ENCODE measurements at regions not wholly inside any gene's neighbourhood (a gene's known extent, or its start where the extent isn't known, plus 50 kb on each side); places are given as distances from the start of the nearest gene placed in this dataset.
A peak's percentile ranks its signal among the peaks of the same experiment; 100 is the strongest.

DNA sequence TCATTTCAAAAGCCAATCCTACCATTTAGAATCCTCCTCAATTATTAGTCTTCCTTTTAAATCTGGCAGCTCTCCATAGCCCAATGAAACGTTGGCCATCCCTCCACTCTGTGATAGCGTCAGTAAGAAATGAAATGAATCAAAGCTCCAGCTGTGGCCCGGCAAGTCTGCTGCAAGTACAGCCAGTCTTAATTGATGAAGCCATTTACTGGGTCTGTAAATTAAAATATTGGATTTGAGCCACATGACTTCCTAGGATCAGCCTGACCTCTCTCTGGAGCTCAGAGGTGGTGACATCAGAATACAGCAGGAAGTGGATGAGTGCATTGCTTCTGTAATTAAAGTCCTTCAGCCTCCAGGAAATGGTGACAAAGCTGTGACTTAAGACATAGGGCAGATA lies 347.0 kb upstream of the LMCD1 start:
- no peaks in the 10 kb centered on the region for H3K27me3 ChIP-seq (ENCODE audit: control insufficient read depth, insufficient read depth, low read length)
- no peaks in the 10 kb centered on the region for H3K36me3 ChIP-seq (ENCODE audit: control insufficient read depth in 2 of 3, insufficient read depth in 3 of 3, low read length in 3 of 3)
- H3K4me3 ChIP-seq (ENCODE audit: low read length in 3 of 3): no peak overlapping the region
- intact Hi-C loops (cut with DNase I): no loop called here
- FAIRE-seq: no peak
- TF ChIP-seq, protein P1, sequence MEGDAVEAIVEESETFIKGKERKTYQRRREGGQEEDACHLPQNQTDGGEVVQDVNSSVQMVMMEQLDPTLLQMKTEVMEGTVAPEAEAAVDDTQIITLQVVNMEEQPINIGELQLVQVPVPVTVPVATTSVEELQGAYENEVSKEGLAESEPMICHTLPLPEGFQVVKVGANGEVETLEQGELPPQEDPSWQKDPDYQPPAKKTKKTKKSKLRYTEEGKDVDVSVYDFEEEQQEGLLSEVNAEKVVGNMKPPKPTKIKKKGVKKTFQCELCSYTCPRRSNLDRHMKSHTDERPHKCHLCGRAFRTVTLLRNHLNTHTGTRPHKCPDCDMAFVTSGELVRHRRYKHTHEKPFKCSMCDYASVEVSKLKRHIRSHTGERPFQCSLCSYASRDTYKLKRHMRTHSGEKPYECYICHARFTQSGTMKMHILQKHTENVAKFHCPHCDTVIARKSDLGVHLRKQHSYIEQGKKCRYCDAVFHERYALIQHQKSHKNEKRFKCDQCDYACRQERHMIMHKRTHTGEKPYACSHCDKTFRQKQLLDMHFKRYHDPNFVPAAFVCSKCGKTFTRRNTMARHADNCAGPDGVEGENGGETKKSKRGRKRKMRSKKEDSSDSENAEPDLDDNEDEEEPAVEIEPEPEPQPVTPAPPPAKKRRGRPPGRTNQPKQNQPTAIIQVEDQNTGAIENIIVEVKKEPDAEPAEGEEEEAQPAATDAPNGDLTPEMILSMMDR (IDR thresholded peaks at IDR 0.05; ENCODE audit: borderline replicate concordance, extremely low read depth, insufficient read depth): no peak
- no peaks in the 10 kb centered on the region for H3K4me1 ChIP-seq (ENCODE audit: control insufficient read depth in 2 of 3, insufficient read depth in 2 of 3, low read depth in 1 of 3, low read length in 3 of 3)
- no peak overlapping the region for H3K27ac ChIP-seq (ENCODE audit: low read depth in 2 of 2, low read length in 2 of 2)
- DNase-seq: peak in 2 of 5 donors; percentile 24 to 37
- no peaks in the 10 kb centered on the region for H3K9me3 ChIP-seq (ENCODE audit: control insufficient read depth in 2 of 3, insufficient read depth in 1 of 3, low read length in 3 of 3)
- H3K9ac ChIP-seq (ENCODE audit: low read length in 3 of 3): no peak overlapping the region

DNA sequence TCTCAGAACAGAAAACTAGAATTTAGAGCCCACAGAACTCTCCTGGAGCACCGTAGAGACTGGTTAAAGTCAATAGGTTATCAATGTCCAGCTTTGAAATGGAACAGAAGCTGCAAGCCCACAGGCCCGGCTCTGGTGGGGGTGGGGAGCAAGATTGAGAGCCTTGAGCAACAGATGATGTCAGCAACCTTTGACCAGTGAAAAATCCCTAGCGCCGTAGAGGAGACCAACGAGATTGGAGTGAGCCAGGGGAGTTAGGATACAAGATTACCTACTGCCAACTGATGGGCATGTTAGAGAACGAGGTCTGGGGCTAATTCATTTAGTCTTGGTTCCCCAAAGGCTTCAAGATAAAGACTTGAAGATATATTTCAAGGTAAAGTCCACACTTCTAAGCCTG lies 345.5 kb upstream of the LMCD1 start:
- no peaks in the 10 kb centered on the region for H3K9me3 ChIP-seq (ENCODE audit: control insufficient read depth in 2 of 3, insufficient read depth in 1 of 3, low read length in 3 of 3)
- no peaks in the 10 kb centered on the region for H3K4me1 ChIP-seq (ENCODE audit: control insufficient read depth in 2 of 3, insufficient read depth in 2 of 3, low read depth in 1 of 3, low read length in 3 of 3)
- intact Hi-C loops (cut with DNase I): no loop called here
- H3K27ac ChIP-seq (ENCODE audit: low read depth in 2 of 2, low read length in 2 of 2): no peak overlapping the region
- no peaks in the 10 kb centered on the region for H3K36me3 ChIP-seq (ENCODE audit: control insufficient read depth in 2 of 3, insufficient read depth in 3 of 3, low read length in 3 of 3)
- no peak overlapping the region for H3K4me3 ChIP-seq (ENCODE audit: low read length in 3 of 3)
- no peak overlapping the region for H3K9ac ChIP-seq (ENCODE audit: low read length in 3 of 3)
- DNase-seq (no peak), FAIRE-seq (no peak)
- no peaks in the 10 kb centered on the region for H3K27me3 ChIP-seq (ENCODE audit: control insufficient read depth, insufficient read depth, low read length)
- TF ChIP-seq, protein P1 (IDR thresholded peaks at IDR 0.05; ENCODE audit: borderline replicate concordance, extremely low read depth, insufficient read depth): no peak

DNA sequence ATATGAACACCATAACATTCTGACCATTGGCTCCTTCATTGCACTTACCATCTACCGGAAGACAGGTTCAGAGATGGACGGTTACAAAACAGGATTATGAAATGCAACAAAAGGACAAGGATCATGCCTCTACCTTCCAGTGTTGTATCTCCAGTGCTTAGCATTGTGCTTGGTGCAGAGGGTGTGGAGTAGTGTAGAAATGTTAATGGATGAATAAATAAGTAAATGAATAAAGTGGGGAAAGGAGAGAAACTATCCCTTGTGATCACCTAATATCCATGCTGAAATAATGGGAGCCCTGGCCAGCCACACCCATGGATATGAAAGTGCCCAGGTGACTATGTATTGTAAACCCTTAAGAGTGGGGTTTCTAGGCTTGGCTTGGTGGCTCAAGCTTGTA lies 344.8 kb upstream of the LMCD1 start:
- Histone ChIP-seq H3K4me1 (ENCODE audit: control insufficient read depth in 2 of 3, insufficient read depth in 2 of 3, low read depth in 1 of 3, low read length in 3 of 3) (no peaks in the 10 kb centered on the region), H3K36me3 (ENCODE audit: control insufficient read depth in 2 of 3, insufficient read depth in 3 of 3, low read length in 3 of 3) (no peaks in the 10 kb centered on the region), H3K9me3 (ENCODE audit: control insufficient read depth in 2 of 3, insufficient read depth in 1 of 3, low read length in 3 of 3) (no peaks in the 10 kb centered on the region), H3K4me3 (ENCODE audit: low read length in 3 of 3) (no peak overlapping the region), H3K27me3 (ENCODE audit: control insufficient read depth, insufficient read depth, low read length) (no peaks in the 10 kb centered on the region), H3K27ac (ENCODE audit: low read depth in 2 of 2, low read length in 2 of 2) (no peak overlapping the region), H3K9ac (ENCODE audit: low read length in 3 of 3) (no peak overlapping the region)
- FAIRE-seq (no peak), DNase-seq (no peak)
- intact Hi-C loops (cut with DNase I): no loop called here
- TF ChIP-seq, protein P1 (IDR thresholded peaks at IDR 0.05; ENCODE audit: borderline replicate concordance, extremely low read depth, insufficient read depth): no peak

DNA sequence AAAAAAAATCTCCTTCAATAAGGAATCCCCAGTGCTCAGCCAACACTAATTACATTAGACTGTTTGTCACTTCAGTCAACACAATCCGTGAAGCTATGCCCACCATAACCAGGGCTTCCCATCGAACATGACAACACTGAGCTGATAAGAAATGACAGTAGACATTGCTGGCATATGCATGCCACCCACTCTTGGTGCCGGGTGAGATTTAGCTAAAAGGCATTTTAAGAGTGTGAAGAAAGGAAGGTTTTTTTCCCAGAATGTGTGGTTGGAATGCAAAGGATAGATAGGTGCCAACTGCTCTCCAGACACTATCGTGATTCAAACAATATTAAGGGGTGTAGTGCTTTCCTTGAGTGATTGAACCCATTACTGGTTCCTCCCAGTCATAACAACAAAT lies 344.0 kb upstream of the LMCD1 start:
- no peaks in the 10 kb centered on the region for H3K36me3 ChIP-seq (ENCODE audit: control insufficient read depth in 2 of 3, insufficient read depth in 3 of 3, low read length in 3 of 3)
- H3K27me3 ChIP-seq (ENCODE audit: control insufficient read depth, insufficient read depth, low read length): no peaks in the 10 kb centered on the region
- no peak overlapping the region for H3K4me3 ChIP-seq (ENCODE audit: low read length in 3 of 3)
- no peaks in the 10 kb centered on the region for H3K9me3 ChIP-seq (ENCODE audit: control insufficient read depth in 2 of 3, insufficient read depth in 1 of 3, low read length in 3 of 3)
- H3K4me1 ChIP-seq (ENCODE audit: control insufficient read depth in 2 of 3, insufficient read depth in 2 of 3, low read depth in 1 of 3, low read length in 3 of 3): no peaks in the 10 kb centered on the region
- intact Hi-C loops (cut with DNase I): no loop called here
- FAIRE-seq (no peak), DNase-seq (no peak)
- no peak overlapping the region for H3K27ac ChIP-seq (ENCODE audit: low read depth in 2 of 2, low read length in 2 of 2)
- no peak overlapping the region for H3K9ac ChIP-seq (ENCODE audit: low read length in 3 of 3)
- TF ChIP-seq, protein P1 (IDR thresholded peaks at IDR 0.05; ENCODE audit: borderline replicate concordance, extremely low read depth, insufficient read depth): no peak

Data from kidney (tissue), 13 donors.